ENCODE measurements at regions not wholly inside any gene's neighbourhood (a gene's known extent, or its start where the extent isn't known, plus 50 kb on each side); places are given as distances from the start of the nearest gene placed in this dataset.
A peak's percentile ranks its signal among the peaks of the same experiment; 100 is the strongest.
"Not testable (repeated sequence)": the region's sequence is repeated elsewhere in the genome, so short reads cannot be mapped to it uniquely, and the experiment has no call there.

DNA sequence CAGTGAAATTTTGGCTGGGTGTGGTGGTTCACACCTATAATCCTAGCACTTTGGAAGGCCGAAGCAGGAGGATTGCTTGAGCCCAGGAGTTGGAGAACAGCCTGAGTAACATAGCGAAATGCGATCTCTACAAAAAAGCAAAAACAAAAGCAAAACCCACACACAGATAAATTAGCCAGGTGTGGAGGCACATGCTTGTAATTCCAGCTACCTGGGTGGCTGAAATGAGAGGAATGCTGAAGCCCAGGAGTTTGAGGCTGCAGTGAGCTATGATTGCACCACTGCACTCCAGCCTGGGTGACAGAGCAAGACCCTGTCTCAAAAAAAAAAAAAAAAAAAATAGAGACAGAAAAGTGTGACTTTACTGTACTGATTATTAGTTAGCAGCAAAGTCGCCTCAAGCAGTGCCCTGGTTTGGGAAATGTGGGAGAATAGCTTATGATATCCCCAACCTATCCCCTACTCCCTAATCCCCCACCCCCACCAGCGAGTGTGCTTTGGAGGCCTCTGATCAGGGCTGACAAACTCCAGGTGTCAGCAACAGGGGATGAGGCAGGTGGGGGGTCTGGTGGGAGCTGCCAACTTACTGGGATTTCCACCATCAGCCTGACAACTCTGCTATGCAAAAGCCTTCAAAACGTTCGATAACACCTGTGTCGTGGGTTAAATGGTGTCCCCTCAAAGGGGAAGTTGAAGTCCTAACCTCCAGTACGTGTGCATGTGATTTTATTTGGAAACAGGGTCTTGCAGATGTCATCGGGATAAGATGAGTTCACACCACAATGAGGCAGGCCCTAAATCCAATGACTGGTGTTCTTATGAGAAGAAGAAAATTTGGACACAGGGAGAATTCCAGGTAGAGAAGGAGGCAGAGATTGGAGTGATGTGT lies 124.7 kb upstream of the SDK1 start:
- in situ Hi-C loops (cut with HindIII; ENCODE audit: low pct_unique_long_range_greater_than_20kb, low sequenced_read_pairs) = no loop called here

DNA sequence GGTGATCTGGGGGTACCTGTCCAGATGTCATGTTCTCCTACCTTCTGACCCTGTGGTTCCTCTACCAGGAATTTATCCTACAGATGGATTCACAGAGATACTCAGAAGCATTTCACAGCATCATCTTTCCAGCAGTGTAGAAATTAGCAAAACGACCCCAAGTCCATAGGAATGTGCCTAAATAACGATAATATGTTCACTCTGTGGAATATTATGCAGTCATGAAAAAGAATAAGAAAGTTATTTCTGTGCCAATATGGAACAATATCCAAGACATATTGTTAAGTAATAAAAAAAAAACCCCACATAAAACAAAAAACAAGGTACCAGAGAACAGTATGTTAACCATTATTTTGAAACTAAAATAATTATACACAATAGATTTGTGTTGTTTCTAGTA lies 123.8 kb upstream of the SDK1 start:
- in situ Hi-C loops (cut with HindIII; ENCODE audit: low pct_unique_long_range_greater_than_20kb, low sequenced_read_pairs) = no loop called here
- no peak for DNase-seq (ENCODE audit: low read depth, low spot score)

More for the DNA sequence above, 124.7 kb upstream of the SDK1 start:
- no peak for DNase-seq (ENCODE audit: low read depth, low spot score)

DNA sequence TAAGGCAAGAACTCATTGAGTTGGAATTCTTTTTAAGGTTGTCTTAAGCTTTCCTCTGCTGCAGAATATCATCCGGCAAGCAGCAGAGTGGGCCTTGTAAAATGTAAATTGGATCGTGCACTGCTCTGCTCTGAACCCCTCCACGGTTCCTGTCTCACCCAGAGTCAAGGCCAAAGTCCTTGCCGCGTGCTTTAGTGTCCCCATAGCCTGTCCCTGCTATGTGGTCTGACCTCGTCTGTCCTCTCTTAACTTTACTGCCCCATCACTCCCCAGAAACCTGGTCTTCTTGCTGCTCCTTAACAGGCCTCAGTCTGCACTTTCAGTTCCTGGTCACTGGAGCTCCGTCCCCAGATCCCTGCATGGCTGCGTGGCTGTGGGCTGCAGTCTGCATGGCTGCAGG lies 121.6 kb upstream of the SDK1 start:
- DNase-seq (ENCODE audit: low read depth, low spot score) = no peak

DNA sequence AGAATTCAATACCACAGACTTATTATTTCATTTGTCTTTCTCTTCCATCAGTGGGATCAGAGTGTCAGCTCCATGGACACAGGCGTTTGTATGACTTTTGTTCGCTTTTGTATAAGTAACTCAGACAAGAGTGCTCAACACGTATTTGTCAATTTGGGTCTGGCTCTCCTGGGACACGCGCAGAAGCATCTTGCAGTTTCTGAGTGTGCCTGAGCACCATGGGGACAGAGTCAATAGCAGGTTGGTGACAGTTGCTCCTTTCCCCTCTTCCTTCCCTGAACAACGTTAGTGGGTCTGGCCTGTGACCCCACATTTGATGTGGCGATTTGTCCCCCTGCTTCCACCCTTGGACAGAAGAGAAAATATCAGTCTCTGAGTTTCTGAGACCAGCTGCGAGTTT lies 120.4 kb upstream of the SDK1 start:
- DNase-seq (ENCODE audit: low read depth, low spot score) = no peak
- in situ Hi-C loops (cut with HindIII; ENCODE audit: low pct_unique_long_range_greater_than_20kb, low sequenced_read_pairs) = no loop called here

More for the DNA sequence above, 121.6 kb upstream of the SDK1 start:
- in situ Hi-C loops (cut with HindIII; ENCODE audit: low pct_unique_long_range_greater_than_20kb, low sequenced_read_pairs) = no loop called here

DNA sequence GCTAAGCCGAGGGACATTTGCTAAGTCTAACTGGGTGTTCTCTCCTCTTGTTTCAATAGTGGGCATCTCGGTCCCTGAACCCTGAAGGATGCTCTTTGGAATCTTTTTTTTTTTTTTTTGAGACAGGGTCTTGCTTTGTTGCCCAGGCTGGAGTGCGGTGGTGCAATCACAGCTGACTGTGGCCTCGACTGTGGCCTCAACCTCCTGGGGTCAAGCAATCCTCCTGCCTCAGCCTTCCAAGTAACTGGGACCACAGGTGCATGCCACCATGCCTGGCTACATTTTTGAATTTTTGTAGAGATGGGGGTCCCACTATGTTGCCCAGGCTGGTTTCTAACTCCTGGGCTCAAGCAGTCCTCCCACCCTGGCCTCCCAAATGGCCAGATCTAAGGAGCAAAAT lies 119.0 kb upstream of the SDK1 start:
- in situ Hi-C loops (cut with HindIII; ENCODE audit: low pct_unique_long_range_greater_than_20kb, low sequenced_read_pairs) = not testable (repeated sequence)

DNA sequence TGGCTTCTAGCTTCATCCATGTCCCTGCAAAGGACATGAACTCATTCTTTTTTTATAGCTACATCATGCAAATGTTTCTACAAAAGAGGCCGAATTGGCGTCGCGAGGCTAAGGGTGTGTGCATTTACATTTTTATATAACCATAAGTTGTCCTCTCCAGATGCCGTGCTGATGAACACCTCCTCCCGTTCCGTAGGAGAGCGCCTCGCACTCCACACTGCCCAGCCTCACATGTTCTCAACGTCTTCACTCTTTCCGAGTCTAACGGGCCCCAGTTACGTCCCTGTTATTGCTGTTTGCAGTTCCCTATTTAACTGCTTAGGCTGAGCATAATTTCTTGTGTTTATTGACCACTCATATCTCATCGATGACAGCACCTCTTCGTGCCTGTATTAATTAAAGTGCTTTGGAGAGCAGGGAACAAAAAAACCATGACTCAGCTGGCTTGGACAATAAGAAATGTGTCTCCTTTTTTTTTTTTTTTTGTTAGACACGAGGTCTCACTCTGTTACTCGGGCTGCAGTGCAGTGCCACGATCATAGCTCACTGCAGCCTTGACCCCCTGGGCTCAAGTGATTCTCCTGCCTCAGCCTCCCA lies 113.5 kb upstream of the SDK1 start:
- DNase-seq (ENCODE audit: low read depth, low spot score) = no peak
- in situ Hi-C loops (cut with HindIII; ENCODE audit: low pct_unique_long_range_greater_than_20kb, low sequenced_read_pairs) = no loop called here

More for the DNA sequence above, 119.0 kb upstream of the SDK1 start:
- not testable (repeated sequence) for DNase-seq (ENCODE audit: low read depth, low spot score)

DNA sequence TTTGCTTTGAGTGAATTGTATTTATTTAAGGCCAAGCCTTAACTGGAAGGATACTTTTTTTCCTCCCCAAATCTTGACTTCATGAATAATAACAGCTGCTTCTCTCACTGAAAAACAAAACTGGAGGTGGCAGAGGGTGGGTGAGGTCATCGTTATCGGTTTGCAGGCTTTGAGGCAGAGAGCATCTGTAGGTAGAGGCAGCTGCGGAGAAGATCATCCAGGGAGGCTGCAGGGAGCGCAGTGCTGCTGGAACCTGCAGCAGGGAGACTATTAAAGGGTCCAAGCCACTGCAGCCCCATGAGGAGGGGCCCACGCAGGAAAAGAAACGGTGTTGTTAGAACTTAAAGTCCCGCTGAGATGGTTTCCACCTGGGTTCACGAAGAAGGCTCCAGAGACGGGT lies 112.1 kb upstream of the SDK1 start:
- DNase-seq (ENCODE audit: low read depth, low spot score) = no peak
- in situ Hi-C loops (cut with HindIII; ENCODE audit: low pct_unique_long_range_greater_than_20kb, low sequenced_read_pairs) = no loop called here

DNA sequence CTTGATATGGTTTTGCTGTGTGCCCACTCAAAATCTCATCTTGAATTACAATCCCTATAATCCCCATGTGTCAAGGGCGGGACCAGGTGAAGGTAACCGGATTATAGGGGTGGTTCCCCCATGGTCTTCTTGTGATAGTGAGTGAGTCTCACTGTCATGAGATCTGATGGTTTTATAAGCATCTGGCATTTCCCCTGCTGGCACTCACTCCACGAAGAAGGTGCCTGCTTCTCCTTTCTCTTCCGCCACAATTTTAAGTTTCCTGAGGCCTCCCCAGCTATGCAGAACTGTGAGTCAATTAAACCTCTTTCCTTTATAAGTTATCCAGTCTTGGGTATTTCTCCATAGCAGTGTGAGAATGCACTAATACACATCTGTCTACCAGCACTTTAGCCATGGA lies 109.5 kb upstream of the SDK1 start:
- in situ Hi-C loops (cut with HindIII; ENCODE audit: low pct_unique_long_range_greater_than_20kb, low sequenced_read_pairs) = no loop called here
- no peak for DNase-seq (ENCODE audit: low read depth, low spot score)

DNA sequence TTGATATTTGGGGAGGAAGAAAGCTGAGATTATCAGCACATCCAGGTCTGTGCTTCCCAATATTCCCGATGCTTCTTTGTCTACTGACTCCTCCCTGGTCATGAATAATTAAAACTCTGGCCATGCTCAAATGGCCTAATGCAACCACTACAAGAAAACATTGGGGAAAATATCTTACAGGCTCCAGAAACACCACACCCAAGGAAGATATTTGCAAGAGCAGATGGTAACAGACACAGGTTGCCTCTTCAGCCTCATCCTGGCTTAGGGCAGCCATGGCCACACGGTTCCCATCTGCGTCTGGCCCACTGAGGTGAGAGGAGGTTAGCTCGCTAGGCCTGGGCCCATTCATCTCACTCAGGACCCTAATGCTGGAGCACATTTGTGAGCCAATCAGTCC lies 108.4 kb upstream of the SDK1 start:
- in situ Hi-C loops (cut with HindIII; ENCODE audit: low pct_unique_long_range_greater_than_20kb, low sequenced_read_pairs) = no loop called here
- no peak for DNase-seq (ENCODE audit: low read depth, low spot score)

DNA sequence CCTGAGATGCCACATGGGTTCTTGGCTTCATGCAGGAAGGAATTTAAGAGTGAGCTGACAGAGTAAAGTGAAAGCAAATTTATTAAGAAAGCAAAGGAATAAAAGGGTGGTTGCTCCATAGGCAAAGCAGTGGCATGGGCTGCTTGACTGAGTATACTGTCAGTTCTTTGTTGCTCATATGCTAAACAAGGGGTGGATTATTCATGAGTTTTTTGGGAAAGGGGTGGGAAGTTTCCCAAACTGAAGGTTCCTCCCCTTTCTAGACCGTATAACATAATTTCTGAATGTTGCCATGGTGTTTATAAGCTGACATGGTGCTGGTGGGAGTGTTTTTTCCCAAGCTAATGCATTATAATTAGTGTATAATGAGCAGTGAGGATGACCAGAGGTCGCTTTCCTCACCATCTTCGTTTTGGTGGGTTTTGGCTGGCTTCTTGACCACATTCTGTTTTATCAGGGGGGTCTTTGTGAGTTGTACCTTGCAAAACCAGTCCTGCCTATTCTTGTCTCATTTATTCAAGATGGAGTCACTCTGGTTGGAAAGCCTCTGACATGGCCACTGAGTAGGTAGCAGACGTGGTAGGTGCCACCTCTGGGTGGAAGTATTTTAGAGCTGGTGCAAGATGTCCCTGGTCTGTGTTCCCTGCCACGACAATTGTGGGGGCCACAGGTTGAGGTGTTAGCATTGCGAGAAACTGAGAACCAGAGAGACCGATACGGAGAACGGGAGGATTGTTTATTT lies 107.5 kb upstream of the SDK1 start:
- DNase-seq (ENCODE audit: low read depth, low spot score) = no peak
- in situ Hi-C loops (cut with HindIII; ENCODE audit: low pct_unique_long_range_greater_than_20kb, low sequenced_read_pairs) = no loop called here

DNA sequence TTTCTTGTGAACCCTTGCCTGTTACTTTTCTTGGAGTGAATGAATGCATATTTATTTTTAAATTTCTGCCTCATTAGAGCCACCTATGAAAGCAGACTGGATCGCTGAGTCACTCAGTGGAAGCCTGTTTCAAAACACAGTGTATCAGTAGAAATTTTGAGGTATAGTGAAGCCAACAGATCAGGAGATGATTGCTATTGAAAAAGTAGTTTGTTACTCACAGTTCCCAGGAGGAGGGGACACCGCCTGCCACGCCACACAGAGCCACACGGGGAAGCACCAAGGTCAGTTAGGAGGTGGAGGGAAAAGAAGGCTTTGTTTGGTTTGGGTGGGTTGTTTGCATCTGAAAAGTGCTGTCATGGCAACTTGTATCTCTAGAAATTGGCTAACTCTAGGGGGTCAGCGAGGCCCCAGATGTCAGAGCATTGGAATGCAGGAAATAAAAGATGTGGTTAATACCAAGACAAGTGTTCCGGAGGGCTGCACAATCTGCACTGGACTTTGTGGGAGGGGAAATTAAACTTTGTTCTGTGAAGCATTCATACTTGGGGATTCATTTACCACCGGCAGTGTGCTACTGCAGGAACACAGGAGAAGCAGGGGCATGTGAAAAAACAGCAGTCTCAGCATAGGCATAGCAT lies 106.4 kb upstream of the SDK1 start:
- in situ Hi-C loops (cut with HindIII; ENCODE audit: low pct_unique_long_range_greater_than_20kb, low sequenced_read_pairs) = no loop called here
- DNase-seq (ENCODE audit: low read depth, low spot score) = no peak

DNA sequence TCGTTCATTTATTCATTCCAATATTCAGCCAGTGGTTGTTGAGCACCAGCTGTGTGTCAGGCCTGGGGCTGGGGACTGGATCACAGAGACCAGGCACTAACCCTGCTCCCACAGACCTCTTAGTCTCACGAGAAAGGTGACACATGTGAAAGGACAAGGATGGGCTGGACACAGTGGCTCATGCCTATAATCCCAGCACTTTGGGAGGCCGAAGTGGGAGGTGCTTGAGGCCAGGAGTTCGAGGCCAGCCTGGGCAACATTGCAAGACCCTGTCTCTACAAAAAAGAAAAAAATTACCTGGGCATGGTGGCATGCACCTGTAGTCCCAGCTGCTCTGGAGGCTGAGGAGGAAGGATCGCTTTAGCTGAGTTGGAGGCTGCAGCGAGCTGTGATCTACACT lies 105.9 kb upstream of the SDK1 start:
- in situ Hi-C loops (cut with HindIII; ENCODE audit: low pct_unique_long_range_greater_than_20kb, low sequenced_read_pairs) = no loop called here
- no peak for DNase-seq (ENCODE audit: low read depth, low spot score)

DNA sequence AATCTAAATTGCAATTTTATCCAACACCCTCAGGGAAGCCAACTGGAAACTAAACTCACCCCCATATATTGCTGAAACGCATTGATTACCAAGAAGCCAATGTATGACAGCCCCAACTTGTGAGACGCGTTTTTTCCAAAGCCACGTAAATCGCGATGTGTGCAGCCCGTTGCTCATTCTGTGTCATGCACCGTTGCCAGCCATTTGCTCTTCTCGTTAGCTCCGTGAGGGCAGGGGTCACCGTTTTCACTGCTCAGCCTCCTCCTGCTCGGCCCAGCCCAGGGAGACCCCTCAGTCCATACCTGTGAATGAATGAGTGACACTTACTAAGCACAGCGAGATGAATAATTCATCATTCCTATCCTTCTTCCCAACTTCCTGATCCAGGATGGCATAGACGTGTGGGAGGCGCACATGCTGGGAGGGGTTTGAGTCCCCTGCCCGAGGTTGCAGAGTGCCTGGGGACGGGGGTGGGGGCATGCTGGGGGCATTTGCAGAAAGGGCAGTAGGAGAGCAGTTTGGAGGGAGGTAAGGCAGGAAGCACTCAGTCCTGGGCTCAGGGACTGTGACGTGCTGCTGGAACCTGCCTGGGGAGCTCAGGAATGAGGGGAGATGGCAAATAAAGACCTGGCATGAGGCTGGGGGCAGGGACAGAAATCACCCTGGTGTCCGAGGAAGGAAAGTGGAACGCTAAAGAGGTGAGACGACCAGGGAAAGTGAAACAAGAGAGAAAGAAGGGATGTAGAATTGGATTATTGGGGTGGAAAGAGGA lies 104.2 kb upstream of the SDK1 start:
- no peak for DNase-seq (ENCODE audit: low read depth, low spot score)
- in situ Hi-C loops (cut with HindIII; ENCODE audit: low pct_unique_long_range_greater_than_20kb, low sequenced_read_pairs) = no loop called here

DNA sequence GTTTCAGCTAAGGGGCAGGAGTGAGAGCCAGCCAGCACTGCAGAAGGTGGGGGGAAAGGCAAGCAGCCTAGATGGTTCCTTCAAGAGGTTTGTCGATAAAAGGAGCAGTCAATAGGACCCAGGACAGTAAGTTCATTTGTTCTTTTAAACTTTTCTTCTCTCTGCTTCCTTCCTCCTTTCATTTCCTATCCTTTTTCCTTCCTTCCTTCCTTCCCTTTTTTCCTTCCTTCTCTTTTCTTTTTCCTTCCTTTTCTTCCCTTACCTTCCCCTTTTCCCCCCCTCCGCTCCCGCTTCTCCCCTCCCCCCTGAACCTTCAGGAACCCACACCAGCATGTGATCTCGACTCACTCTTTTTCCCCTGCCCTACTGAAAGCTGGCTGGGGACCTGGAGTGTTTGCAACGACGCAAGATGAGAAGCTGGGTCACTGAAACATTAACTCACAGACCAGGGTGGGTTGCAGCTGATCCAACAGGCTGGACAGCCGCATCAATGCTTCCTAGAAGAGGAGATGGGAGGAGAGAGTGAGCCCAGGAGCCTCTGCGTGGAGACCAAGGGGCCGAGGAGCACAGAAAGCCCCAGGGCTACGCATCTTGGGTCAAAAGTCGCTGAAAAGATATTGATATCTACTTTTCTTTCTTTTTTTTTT lies 103.4 kb upstream of the SDK1 start:
- DNase-seq (ENCODE audit: low read depth, low spot score) = no peak
- in situ Hi-C loops (cut with HindIII; ENCODE audit: low pct_unique_long_range_greater_than_20kb, low sequenced_read_pairs) = no loop called here

DNA sequence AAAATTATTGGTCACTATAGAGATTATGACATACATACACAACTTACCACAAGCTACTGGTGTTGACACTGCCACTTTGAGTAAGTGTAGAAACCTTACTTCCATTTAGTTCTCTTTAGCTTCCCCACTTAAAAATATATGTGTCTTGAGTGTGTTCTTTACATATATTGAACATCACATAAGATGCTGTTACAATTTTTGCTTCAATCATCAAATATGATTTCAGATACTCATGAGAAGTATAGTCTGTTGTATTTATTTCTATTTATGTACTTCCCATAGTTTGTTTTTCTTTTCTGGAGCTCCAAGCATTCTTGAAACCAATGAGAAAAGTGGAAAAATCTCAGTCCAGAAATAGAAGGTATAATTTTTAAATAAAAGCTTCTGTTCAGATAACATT lies 102.7 kb upstream of the SDK1 start:
- no peak for DNase-seq (ENCODE audit: low read depth, low spot score)
- in situ Hi-C loops (cut with HindIII; ENCODE audit: low pct_unique_long_range_greater_than_20kb, low sequenced_read_pairs) = no loop called here

DNA sequence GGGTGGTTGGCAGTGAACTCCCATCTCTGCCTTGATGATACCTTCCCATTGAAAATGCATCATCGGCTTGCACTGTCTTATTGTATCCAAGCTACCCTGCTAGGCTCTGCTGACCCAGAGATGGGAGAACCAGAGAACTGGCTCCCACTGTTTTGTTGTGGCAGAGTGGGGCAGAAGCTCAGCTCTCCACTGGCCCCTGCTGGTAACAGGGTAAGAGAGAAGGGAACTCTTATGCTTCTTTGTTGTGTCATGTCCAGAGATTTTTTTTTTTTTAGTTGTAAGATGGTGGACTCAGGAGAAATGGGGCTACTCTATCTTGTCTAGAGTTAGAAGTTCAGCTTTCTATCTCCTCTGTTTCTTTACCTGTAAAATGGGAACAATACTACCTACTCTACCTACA lies 100.5 kb upstream of the SDK1 start:
- peak; percentile 82 for DNase-seq (ENCODE audit: low read depth, low spot score)
- in situ Hi-C loops (cut with HindIII; ENCODE audit: low pct_unique_long_range_greater_than_20kb, low sequenced_read_pairs) = no loop called here

DNA sequence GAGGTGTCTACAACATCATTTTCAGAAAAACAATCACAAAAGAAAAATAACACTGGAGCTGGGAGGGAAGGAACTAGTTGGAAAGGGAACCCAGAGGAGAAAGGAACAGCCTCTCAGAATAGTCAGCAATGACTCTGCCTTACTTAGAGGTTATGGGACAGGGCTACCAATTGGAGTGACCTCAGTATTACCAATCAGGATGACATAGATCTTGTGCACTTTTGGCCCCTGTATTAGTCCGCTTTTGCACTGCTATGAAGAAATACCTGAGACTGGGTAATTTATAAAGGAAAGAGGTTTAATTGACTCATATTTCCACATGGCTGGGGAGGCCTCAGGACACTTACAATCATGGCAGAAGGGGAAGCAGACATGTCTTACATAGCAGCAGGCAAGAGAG lies 99.7 kb upstream of the SDK1 start:
- in situ Hi-C loops (cut with HindIII; ENCODE audit: low pct_unique_long_range_greater_than_20kb, low sequenced_read_pairs) = no loop called here

More for the DNA sequence above, 99.7 kb upstream of the SDK1 start:
- DNase-seq (ENCODE audit: low read depth, low spot score) = no peak
